GM19467 (cell line): ENCODE measurements at regions not wholly inside any gene's neighbourhood (a gene's known extent, or its start where the extent isn't known, plus 50 kb on each side); places are given as distances from the start of the nearest gene placed in this dataset.
"Not testable (repeated sequence)": the region's sequence is repeated elsewhere in the genome, so short reads cannot be mapped to it uniquely, and the experiment has no call there.

Source experiments
- ATAC-seq: cut with Tn5 transposase; IDR thresholded peaks from one replicate; pipeline ENCODE4 v1.9.1; 2021; ENCODE audit warnings: mild to moderate bottlenecking, moderate library complexity; ENCODE audit not compliant: unreplicated experiment

GRCh38 chr14:48331421-48331820 is 656.0 kb upstream of the MDGA2 start:
- no peak for ATAC-seq

- no peak for ATAC-seq
Measured at GRCh38 chr14:48325486-48325885, 650.1 kb upstream of the MDGA2 start.

GRCh38 chr14:48323665-48324064 is 648.3 kb upstream of the MDGA2 start:
- ATAC-seq: no peak

- no peak for ATAC-seq
Measured at GRCh38 chr14:48319823-48320222, 644.4 kb upstream of the MDGA2 start.

GRCh38 chr14:48304729-48305128 is 629.3 kb upstream of the MDGA2 start:
- no peak for ATAC-seq

- ATAC-seq: no peak
Measured at GRCh38 chr14:48289701-48290100, 614.3 kb upstream of the MDGA2 start.

GRCh38 chr14:48285217-48285616 is 609.8 kb upstream of the MDGA2 start:
- ATAC-seq: not testable (repeated sequence)

GRCh38 chr14:48275301-48275700 is 599.9 kb upstream of the MDGA2 start:
- ATAC-seq: no peak

- no peak for ATAC-seq
Measured at GRCh38 chr14:48274826-48275225, 599.4 kb upstream of the MDGA2 start.

- ATAC-seq: not testable (repeated sequence)
Measured at GRCh38 chr14:48267926-48268325, 592.5 kb upstream of the MDGA2 start.

- not testable (repeated sequence) for ATAC-seq
Measured at GRCh38 chr14:48266201-48266600, 590.8 kb upstream of the MDGA2 start.

GRCh38 chr14:48261436-48261835 is 586.0 kb upstream of the MDGA2 start:
- no peak for ATAC-seq

- ATAC-seq: not testable (repeated sequence)
Measured at GRCh38 chr14:48260394-48261295, 585.2 kb upstream of the MDGA2 start.

- ATAC-seq: not testable (repeated sequence)
Measured at GRCh38 chr14:48259876-48260275, 584.5 kb upstream of the MDGA2 start.

- not testable (repeated sequence) for ATAC-seq
Measured at GRCh38 chr14:48259232-48259631, 583.8 kb upstream of the MDGA2 start.

- ATAC-seq: not testable (repeated sequence)
Measured at GRCh38 chr14:48258703-48259102, 583.3 kb upstream of the MDGA2 start.

- ATAC-seq: no peak
Measured at GRCh38 chr14:48253020-48253419, 577.6 kb upstream of the MDGA2 start.

- ATAC-seq: no peak
Measured at GRCh38 chr14:48251290-48251689, 575.9 kb upstream of the MDGA2 start.

GRCh38 chr14:48250575-48250974 is 575.2 kb upstream of the MDGA2 start:
- ATAC-seq: no peak

GRCh38 chr14:48247977-48248376 is 572.6 kb upstream of the MDGA2 start:
- ATAC-seq: no peak

GRCh38 chr14:48243900-48244299 is 568.5 kb upstream of the MDGA2 start:
- ATAC-seq: no peak

GRCh38 chr14:48229091-48229490 is 553.7 kb upstream of the MDGA2 start:
- ATAC-seq: no peak

GRCh38 chr14:48193893-48194292 is 518.5 kb upstream of the MDGA2 start:
- ATAC-seq: no peak
